Neural cell (in vitro differentiated cells): ENCODE measurements at regions not wholly inside any gene's neighbourhood (a gene's known extent, or its start where the extent isn't known, plus 50 kb on each side); places are given as distances from the start of the nearest gene placed in this dataset.
"Not testable (repeated sequence)": the region's sequence is repeated elsewhere in the genome, so short reads cannot be mapped to it uniquely, and the experiment has no call there.

ENCODE experiments used
- CTCF ChIP-seq: fragments of 450-650 bp; IDR thresholded peaks from 2 replicates; pipeline ENCODE4 v1.5.1; 2014; ENCODE audit warnings: antibody characterized with exemption, mild to moderate bottlenecking, moderate library complexity; ENCODE audit not compliant: poor library complexity, severe bottlenecking
- EZH2 ChIP-seq: fragments of 200-600, 300-800 bp; shearing (Covaris generic), sonication (generic); IDR thresholded peaks from 2 replicates; pipeline ENCODE4 v1.6.1; 2014; ENCODE audit warnings: antibody characterized with exemption, low read length, borderline replicate concordance, mild to moderate bottlenecking; ENCODE audit not compliant: insufficient read depth, poor library complexity, severe bottlenecking
- MXI1 ChIP-seq: fragments of 450-650 bp; conservative IDR thresholded peaks from 2 replicates; pipeline ENCODE4 v1.6.1; 2014; ENCODE audit warnings: antibody characterized with exemption, mild to moderate bottlenecking; ENCODE audit not compliant: poor library complexity, severe bottlenecking
- POLR2AphosphoS5 ChIP-seq: IDR thresholded peaks from 2 replicates; pipeline ENCODE4 v1.6.1; 2012
- REST ChIP-seq: IDR thresholded peaks from 2 replicates; pipeline ENCODE4 v1.6.1; 2012; ENCODE audit warnings: borderline replicate concordance
- TAF1 ChIP-seq: IDR thresholded peaks from 2 replicates; pipeline ENCODE4 v1.6.1; 2012; ENCODE audit warnings: low read depth

GRCh38 chr14:56365663-56366062, 213.9 kb upstream of the TMEM260 start:
- TF ChIP-seq CTCF, EZH2, MXI1, REST, POLR2AphosphoS5, TAF1: not testable (repeated sequence)
